ENCODE measurements at regions not wholly inside any gene's neighbourhood (a gene's known extent, or its start where the extent isn't known, plus 50 kb on each side); places are given as distances from the start of the nearest gene placed in this dataset.

DNA sequence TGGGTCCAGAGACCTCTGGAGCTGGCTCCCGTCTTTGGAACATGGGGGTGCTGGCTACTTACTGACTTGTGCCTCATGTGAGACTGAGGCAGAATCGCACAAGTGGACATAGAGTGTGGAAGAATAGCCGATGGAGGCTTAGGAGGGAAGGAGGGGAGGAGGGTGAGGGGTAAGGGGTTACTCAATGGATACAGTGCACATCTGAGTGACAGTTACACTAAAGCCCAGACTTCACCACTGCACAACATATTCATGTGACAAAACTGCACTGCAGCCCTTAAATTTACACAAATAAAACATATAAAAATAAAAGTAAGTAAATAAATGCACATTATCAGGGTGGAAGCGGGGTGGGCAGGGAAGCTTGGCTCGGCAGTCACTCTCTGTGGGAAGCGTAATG is 197.7 kb upstream of the RAB4A start:
- DNase-seq (ENCODE audit: low spot score in 2 of 2) (no peak), ATAC-seq (replicated peaks; ENCODE audit: extremely low read depth, poor library complexity, severe bottlenecking) (no peak)
- H3K9me3 Mint-ChIP-seq: no peaks in the 10 kb centered on the region
- H3K27ac Mint-ChIP-seq (ENCODE audit: low read depth): no peak overlapping the region
- no peaks in the 10 kb centered on the region for H3K27me3 Mint-ChIP-seq
- H3K36me3 Mint-ChIP-seq (ENCODE audit: insufficient read depth): peaks cover 1% of the 10 kb centered on the region
- H3K4me1 Mint-ChIP-seq: peaks cover 4% of the 10 kb centered on the region
- H3K4me3 Mint-ChIP-seq: no peak overlapping the region

DNA sequence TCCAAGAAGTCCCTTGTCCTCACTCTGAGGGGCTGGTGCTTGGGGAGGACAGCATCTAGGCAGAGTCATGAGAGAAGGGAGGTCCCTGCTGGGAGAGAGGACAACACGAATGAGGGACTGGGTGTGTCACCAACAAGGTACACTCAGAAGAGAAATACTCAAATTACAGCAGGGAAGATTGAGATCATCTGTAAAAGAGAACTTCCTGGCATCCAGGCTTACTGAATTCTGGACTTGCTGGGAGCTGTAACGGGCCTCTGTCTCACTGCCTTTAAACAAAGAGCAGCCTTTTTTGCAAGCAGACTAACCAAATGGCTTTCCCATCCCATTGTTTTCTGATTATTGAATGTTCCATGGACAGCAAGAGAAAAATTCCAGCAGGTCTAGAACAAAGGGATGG is 195.7 kb upstream of the RAB4A start:
- DNase-seq (ENCODE audit: low spot score in 2 of 2) (no peak), ATAC-seq (replicated peaks; ENCODE audit: extremely low read depth, poor library complexity, severe bottlenecking) (no peak)
- Mint-ChIP-seq H3K9me3 (no peaks in the 10 kb centered on the region), H3K27ac (ENCODE audit: low read depth) (no peak overlapping the region), H3K4me3 (no peak overlapping the region), H3K36me3 (ENCODE audit: insufficient read depth) (no peaks in the 10 kb centered on the region), H3K4me1 (no peaks in the 10 kb centered on the region), H3K27me3 (no peaks in the 10 kb centered on the region)

DNA sequence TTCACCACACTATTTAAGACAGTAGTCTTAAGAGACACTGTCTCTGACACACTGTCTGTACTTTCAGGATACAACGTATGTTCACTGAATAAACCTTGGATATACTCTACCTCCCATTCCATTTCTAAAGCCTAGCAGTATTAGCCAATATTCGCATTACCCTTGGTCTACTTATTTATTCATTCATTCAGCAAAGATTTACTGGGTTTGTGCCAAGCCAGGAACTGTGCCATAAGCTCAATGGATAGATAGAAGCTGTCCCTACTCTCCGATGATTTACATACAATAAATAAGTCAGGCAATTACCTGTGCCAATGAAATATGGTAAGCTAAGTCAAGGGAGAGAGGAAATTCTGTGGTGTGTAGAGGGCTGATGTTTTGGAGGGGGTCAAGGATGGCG is 195.2 kb upstream of the RAB4A start:
- H3K4me1 Mint-ChIP-seq: no peaks in the 10 kb centered on the region
- H3K27me3 Mint-ChIP-seq: no peaks in the 10 kb centered on the region
- no peak overlapping the region for H3K27ac Mint-ChIP-seq (ENCODE audit: low read depth)
- no peaks in the 10 kb centered on the region for H3K36me3 Mint-ChIP-seq (ENCODE audit: insufficient read depth)
- ATAC-seq (replicated peaks; ENCODE audit: extremely low read depth, poor library complexity, severe bottlenecking) (no peak), DNase-seq (ENCODE audit: low spot score in 2 of 2) (no peak)
- H3K4me3 Mint-ChIP-seq: no peak overlapping the region
- H3K9me3 Mint-ChIP-seq: no peaks in the 10 kb centered on the region

DNA sequence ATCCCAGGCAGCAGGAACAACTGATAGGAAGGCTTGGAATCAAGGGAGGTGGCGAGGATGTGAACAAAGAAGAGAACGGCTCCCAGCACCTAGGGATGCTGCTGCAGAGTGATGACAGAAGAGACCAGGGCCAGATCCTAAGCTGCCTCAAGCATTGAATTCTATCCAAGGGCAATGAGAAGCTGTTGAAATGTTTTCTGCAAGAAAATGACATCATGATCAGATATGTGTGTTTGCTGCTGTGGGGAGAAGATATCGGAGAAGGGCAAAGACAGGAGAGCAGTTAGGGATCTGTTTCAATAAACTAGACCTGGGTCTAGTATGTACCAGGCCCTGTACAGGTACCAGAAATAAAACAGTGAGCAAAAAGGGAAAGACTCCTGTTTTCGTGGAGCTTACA is 194.7 kb upstream of the RAB4A start:
- no peak overlapping the region for H3K27ac Mint-ChIP-seq (ENCODE audit: low read depth)
- DNase-seq (ENCODE audit: low spot score in 2 of 2) (no peak), ATAC-seq (replicated peaks; ENCODE audit: extremely low read depth, poor library complexity, severe bottlenecking) (no peak)
- no peaks in the 10 kb centered on the region for H3K27me3 Mint-ChIP-seq
- H3K4me1 Mint-ChIP-seq: no peaks in the 10 kb centered on the region
- H3K36me3 Mint-ChIP-seq (ENCODE audit: insufficient read depth): no peaks in the 10 kb centered on the region
- no peak overlapping the region for H3K4me3 Mint-ChIP-seq
- peaks cover under 1% of the 10 kb centered on the region for H3K9me3 Mint-ChIP-seq

DNA sequence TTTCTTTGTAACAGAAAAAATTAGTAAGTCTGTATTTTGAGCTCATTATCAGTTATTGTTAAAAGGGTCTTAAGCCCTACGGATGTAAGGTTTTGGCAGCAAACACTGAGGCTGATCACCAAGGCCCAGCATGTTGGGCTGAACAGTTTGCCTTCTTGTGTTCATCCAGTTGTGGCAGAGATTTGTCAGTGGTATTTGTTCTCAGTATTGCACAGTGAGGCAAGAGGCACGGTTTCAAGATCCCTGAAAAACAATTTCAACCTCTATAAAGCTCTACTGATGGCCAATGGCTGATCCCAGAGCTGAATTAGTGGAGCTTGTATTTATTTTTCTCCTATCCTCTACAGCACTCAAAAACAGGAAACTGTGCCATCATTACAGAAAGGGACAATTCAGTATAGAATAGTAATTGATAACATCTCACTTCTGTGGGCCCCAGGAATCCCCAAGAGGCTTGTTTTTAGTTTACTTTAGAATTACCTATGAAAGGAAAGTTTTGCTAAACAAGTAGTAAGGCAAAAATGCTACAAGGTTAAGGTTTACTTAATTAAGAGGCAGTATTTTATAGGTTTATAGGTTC is 191.8 kb upstream of the RAB4A start:
- H3K9me3 Mint-ChIP-seq: peaks cover 28% of the 10 kb centered on the region
- DNase-seq (ENCODE audit: low spot score in 2 of 2) (no peak), ATAC-seq (replicated peaks; ENCODE audit: extremely low read depth, poor library complexity, severe bottlenecking) (no peak)
- H3K4me1 Mint-ChIP-seq: no peaks in the 10 kb centered on the region
- H3K36me3 Mint-ChIP-seq (ENCODE audit: insufficient read depth): no peaks in the 10 kb centered on the region
- peaks cover 3% of the 10 kb centered on the region for H3K27me3 Mint-ChIP-seq
- no peak overlapping the region for H3K27ac Mint-ChIP-seq (ENCODE audit: low read depth)
- H3K4me3 Mint-ChIP-seq: no peak overlapping the region

DNA sequence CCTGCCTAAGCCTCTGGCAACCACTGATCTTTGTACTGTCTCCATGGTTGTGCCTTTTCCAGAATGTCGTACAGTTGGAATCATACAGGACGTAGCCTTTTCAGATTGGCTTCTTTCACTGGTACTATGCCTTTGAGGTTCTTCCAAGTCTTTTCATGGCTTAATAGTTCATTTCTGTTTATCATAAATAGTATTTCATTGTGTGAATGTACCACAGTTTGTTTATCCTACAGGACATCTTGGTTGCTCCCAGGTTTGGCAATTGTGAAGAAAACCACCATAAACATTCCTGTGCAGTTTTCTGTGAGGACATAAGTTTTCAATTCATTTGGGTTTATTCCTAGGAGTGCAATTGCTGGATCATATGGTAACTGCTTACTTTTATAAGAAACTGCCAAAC is 190.6 kb upstream of the RAB4A start:
- no peak for ATAC-seq (replicated peaks; ENCODE audit: extremely low read depth, poor library complexity, severe bottlenecking)
- peaks cover 16% of the 10 kb centered on the region for H3K27me3 Mint-ChIP-seq
- H3K27ac Mint-ChIP-seq (ENCODE audit: low read depth): no peak overlapping the region

DNA sequence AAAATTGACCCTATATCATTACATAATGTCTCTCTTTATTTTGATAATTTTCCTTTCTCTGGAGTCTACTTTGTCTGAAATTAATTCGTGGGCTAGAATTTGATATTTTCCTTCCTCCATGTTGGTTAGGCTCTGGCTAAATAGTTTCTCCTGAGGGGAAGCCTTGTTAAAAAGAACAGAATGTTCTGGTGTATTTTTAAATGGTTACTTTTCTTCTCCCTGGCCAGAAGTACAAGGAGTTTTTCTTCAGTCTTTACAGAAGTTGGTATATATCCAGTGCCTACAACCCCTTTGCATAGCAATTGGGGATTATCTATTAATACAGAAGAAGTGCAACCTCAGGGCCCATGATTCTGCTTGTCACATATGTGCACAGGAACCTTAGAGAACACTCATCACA is 185.6 kb upstream of the RAB4A start:
- ATAC-seq (replicated peaks; ENCODE audit: extremely low read depth, poor library complexity, severe bottlenecking): no peak
- Mint-ChIP-seq H3K4me3 (no peak overlapping the region), H3K27me3 (peaks cover 43% of the 10 kb centered on the region), H3K36me3 (ENCODE audit: insufficient read depth) (peaks cover 1% of the 10 kb centered on the region), H3K27ac (ENCODE audit: low read depth) (no peak overlapping the region), H3K4me1 (no peaks in the 10 kb centered on the region), H3K9me3 (peaks cover 28% of the 10 kb centered on the region)
- no peak for DNase-seq (ENCODE audit: low spot score in 2 of 2)

More for the DNA sequence above, 190.6 kb upstream of the RAB4A start:
- peaks cover 28% of the 10 kb centered on the region for H3K9me3 Mint-ChIP-seq
- H3K36me3 Mint-ChIP-seq (ENCODE audit: insufficient read depth): no peaks in the 10 kb centered on the region
- no peak for DNase-seq (ENCODE audit: low spot score in 2 of 2)
- H3K4me1 Mint-ChIP-seq: no peaks in the 10 kb centered on the region
- H3K4me3 Mint-ChIP-seq: no peak overlapping the region

DNA sequence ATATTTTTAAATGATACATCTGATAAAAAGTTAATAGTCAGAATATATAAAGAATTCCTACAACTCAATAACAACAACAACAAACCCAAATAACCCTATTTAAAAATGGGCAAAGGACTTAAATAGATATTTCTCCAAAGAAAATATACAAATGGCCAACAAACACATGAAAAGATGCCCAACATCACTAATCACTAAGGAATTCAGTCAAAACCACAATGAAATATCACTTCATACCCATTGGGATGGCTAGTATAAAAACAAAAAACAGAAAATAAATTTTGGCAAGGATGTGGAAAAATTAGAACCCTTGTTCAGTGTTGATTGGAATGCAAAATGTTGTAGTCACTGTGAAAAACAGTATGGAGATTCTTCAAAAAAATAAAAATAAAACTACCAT is 184.8 kb upstream of the RAB4A start:
- Mint-ChIP-seq H3K4me1 (no peaks in the 10 kb centered on the region), H3K27me3 (peaks cover 43% of the 10 kb centered on the region), H3K9me3 (peaks cover 28% of the 10 kb centered on the region), H3K27ac (ENCODE audit: low read depth) (no peak overlapping the region), H3K36me3 (ENCODE audit: insufficient read depth) (peaks cover 1% of the 10 kb centered on the region), H3K4me3 (no peak overlapping the region)
- no peak for ATAC-seq (replicated peaks; ENCODE audit: extremely low read depth, poor library complexity, severe bottlenecking)
- DNase-seq (ENCODE audit: low spot score in 2 of 2): no peak

DNA sequence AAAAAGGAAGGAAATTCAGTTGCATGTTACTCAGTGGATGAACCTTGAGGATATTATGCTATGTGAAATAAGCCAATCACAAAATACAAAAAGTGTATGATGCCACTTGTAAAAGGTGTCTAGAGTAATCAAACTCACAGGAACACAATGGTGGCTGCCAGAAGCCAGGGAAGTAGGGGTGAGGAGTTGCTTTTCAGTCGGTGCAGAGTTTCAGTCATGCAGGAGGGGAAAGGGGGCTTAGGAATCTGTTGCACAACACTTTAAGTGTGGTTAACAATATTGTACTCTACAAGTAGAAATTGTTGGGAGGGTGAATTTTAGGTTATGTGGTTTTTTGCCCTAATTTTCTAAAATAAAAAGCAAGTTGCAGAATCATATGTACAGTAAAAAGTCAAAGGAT is 184.2 kb upstream of the RAB4A start:
- Mint-ChIP-seq H3K4me3 (no peak overlapping the region), H3K27me3 (peaks cover 43% of the 10 kb centered on the region), H3K9me3 (peaks cover 23% of the 10 kb centered on the region), H3K27ac (ENCODE audit: low read depth) (no peak overlapping the region), H3K36me3 (ENCODE audit: insufficient read depth) (peaks cover 1% of the 10 kb centered on the region), H3K4me1 (no peaks in the 10 kb centered on the region)
- ATAC-seq (replicated peaks; ENCODE audit: extremely low read depth, poor library complexity, severe bottlenecking) (no peak), DNase-seq (ENCODE audit: low spot score in 2 of 2) (no peak)

DNA sequence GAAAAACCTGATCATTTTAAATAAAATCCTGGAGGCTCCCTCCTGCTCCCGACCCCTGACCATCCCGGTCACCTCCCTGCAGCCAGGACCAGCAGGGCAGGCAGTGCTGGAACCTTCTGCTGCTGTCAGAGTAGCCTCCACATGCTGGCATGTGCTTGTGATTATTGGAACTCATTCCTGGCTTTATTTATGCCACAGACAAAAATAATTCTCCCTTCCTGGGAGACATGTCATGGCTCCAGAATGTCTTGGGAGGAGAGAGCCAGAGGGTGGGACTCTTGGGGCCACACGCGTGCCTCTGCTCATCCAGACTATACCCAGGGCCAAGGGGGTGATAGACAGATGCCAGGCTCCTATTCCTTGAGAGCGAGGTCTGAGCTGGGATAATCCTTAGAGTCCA is 183.6 kb upstream of the RAB4A start:
- Mint-ChIP-seq H3K4me1 (no peaks in the 10 kb centered on the region), H3K36me3 (ENCODE audit: insufficient read depth) (peaks cover 1% of the 10 kb centered on the region), H3K27ac (ENCODE audit: low read depth) (no peak overlapping the region), H3K9me3 (peaks cover 17% of the 10 kb centered on the region), H3K4me3 (no peak overlapping the region), H3K27me3 (peaks cover 43% of the 10 kb centered on the region)
- DNase-seq (ENCODE audit: low spot score in 2 of 2) (no peak), ATAC-seq (replicated peaks; ENCODE audit: extremely low read depth, poor library complexity, severe bottlenecking) (no peak)

DNA sequence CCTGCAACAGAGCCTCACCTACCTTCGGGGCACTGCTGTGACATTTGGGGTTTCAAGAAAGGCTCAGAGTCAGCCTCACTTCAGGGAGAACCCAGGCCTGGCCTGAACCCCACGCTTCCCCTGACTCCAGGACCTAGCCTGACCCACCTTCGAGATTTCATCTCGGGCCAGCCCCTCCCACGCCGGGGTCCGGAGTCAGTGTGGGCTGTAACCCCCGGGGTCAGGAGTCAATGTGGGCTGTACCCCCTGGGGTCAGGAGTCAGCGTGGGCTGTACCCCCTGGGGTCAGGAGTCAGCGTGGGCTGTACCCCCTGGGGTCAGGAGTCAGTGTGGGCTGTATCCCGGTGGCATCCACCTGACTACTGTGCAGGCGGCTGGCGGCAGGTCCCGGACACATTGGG is 183.0 kb upstream of the RAB4A start:
- no peak for DNase-seq (ENCODE audit: low spot score in 2 of 2)
- peaks cover 11% of the 10 kb centered on the region for H3K9me3 Mint-ChIP-seq
- peaks cover 1% of the 10 kb centered on the region for H3K36me3 Mint-ChIP-seq (ENCODE audit: insufficient read depth)
- H3K27ac Mint-ChIP-seq (ENCODE audit: low read depth): no peak overlapping the region
- no peak for ATAC-seq (replicated peaks; ENCODE audit: extremely low read depth, poor library complexity, severe bottlenecking)
- no peaks in the 10 kb centered on the region for H3K4me1 Mint-ChIP-seq
- H3K4me3 Mint-ChIP-seq: no peak overlapping the region
- H3K27me3 Mint-ChIP-seq: peaks cover 43% of the 10 kb centered on the region

DNA sequence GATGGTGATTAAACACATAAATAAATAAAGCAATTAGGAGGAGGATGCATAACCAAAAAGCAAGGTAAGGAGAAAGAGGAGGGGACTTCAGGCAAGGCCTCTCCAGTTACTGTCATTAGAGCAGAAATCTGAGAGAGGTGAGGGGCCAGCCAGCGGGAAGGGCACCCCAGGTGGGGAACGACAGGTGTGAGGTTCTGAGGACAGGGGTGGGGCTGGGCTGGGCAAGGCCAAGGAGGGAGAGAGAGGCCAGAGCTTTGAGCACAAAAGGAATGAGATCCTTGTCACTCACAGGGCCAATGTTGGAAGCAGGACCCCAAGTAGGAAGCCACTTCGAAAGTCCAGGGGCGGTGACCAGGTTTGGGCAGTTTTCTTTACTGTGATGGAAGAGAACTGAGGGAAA is 182.2 kb upstream of the RAB4A start:
- no peak overlapping the region for H3K4me3 Mint-ChIP-seq
- ATAC-seq (replicated peaks; ENCODE audit: extremely low read depth, poor library complexity, severe bottlenecking) (no peak), DNase-seq (ENCODE audit: low spot score in 2 of 2) (no peak)
- H3K9me3 Mint-ChIP-seq: peaks cover 3% of the 10 kb centered on the region
- H3K27me3 Mint-ChIP-seq: peaks cover 43% of the 10 kb centered on the region
- H3K27ac Mint-ChIP-seq (ENCODE audit: low read depth): no peak overlapping the region
- peaks cover 1% of the 10 kb centered on the region for H3K36me3 Mint-ChIP-seq (ENCODE audit: insufficient read depth)
- H3K4me1 Mint-ChIP-seq: no peaks in the 10 kb centered on the region

DNA sequence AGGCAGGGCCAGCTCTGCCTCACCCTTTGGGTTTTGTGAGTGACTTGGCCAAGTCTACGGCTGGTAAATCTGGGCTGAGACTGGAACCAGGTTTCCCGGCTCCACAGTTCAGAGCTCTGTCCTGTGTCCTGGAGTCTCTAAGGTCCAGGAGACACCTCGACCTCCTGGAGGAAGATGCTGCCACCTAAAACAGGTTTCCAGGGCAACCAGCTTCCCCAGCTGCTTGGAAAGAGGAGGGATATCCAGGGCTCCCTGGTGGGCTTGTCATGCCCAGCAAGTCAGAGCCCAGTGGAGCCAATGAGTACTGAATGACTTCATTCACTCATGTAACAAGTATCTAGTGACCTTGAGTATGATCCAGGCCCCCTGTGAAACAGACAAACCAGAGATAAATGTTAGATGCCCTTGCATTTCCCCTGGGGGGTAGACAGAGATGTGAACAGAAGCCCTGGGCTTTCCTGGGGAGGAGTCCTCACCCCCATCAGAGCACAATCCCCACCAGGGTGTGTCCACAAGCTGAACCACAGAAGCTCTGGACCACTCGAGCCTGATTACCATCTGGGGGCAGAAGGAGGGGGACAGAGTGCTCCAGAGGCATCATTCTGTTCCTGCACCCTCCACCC is 181.2 kb upstream of the RAB4A start:
- no peak for DNase-seq (ENCODE audit: low spot score in 2 of 2)
- Mint-ChIP-seq H3K4me1 (peaks cover 5% of the 10 kb centered on the region), H3K9me3 (no peaks in the 10 kb centered on the region), H3K27me3 (peaks cover 34% of the 10 kb centered on the region), H3K4me3 (no peak overlapping the region), H3K36me3 (ENCODE audit: insufficient read depth) (peaks cover 1% of the 10 kb centered on the region), H3K27ac (ENCODE audit: low read depth) (no peak overlapping the region)
- ATAC-seq (replicated peaks; ENCODE audit: extremely low read depth, poor library complexity, severe bottlenecking): no peak

Measured in central memory CD8-positive, alpha-beta T cell (primary cell).